T-helper 17 cell (primary cell): ENCODE measurements at regions not wholly inside any gene's neighbourhood (a gene's known extent, or its start where the extent isn't known, plus 50 kb on each side); places are given as distances from the start of the nearest gene placed in this dataset.

Experiments used
- ATAC-seq: fragments of 150-1000 bp; cut with Tn5 transposase; 2 replicates; pipeline ENCODE4 v1.10.0; 2021; ENCODE audit warnings: mild to moderate bottlenecking, moderate library complexity
- DNase-seq, 3 donors: peaks; one replicate each; pipeline versions ENCODE4 v3.0.0 to v3.0.0-alpha.2; 2020 to 2021
- H3K9me3 ChIP-seq: one replicate; pipeline ENCODE4 v1.7.0; 2013; ENCODE audit warnings: low read length, mild to moderate bottlenecking; ENCODE audit not compliant: control insufficient read depth, poor library complexity, severe bottlenecking
- H3K27ac Mint-ChIP-seq: one replicate; pipeline ENCODE4 v1.8.0; 2022; ENCODE audit warnings: mild to moderate bottlenecking, moderate library complexity, mixed read lengths
- H3K27me3 Mint-ChIP-seq: one replicate; pipeline ENCODE4 v1.8.0; 2022; ENCODE audit warnings: mixed read lengths
- H3K36me3 Mint-ChIP-seq: one replicate; pipeline ENCODE4 v1.8.0; 2022; ENCODE audit warnings: low read depth, mixed read lengths
- H3K4me1 Mint-ChIP-seq: one replicate; pipeline ENCODE4 v1.8.0; 2022; ENCODE audit warnings: mild to moderate bottlenecking, mixed read lengths
- H3K4me3 Mint-ChIP-seq: one replicate; pipeline ENCODE4 v1.8.0; 2022; ENCODE audit warnings: mild to moderate bottlenecking, moderate library complexity, mixed read lengths

DNA sequence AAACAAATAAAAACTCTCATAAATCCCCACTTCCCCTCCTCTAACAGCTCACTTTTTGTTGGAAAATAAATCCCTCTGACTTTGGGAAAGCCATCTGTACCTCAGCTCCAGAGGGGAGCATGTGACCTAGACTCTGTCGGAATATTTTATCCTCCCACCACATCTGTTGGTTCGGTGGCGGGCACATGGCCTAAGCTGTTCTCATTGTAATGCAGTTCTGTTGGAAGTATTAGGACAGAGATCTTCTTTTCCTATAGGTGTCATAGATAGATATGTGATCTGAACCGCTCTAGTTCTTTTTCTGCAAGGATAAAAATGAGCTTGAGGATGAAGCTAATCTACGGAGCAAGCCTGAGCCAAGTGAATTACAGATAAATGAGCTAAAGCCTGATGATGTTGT, 50.5 kb upstream of the EPS8L3 start:
- peaks cover 9% of the 10 kb centered on the region for H3K4me1 Mint-ChIP-seq
- no peak overlapping the region for H3K27ac Mint-ChIP-seq
- H3K9me3 ChIP-seq: no peaks in the 10 kb centered on the region
- H3K36me3 Mint-ChIP-seq: no peaks in the 10 kb centered on the region
- no peak for DNase-seq
- H3K4me3 Mint-ChIP-seq: no peak overlapping the region
- no peak for ATAC-seq
- H3K27me3 Mint-ChIP-seq: peaks cover 4% of the 10 kb centered on the region
